GM21723 (cell line): ENCODE measurements at regions not wholly inside any gene's neighbourhood (a gene's known extent, or its start where the extent isn't known, plus 50 kb on each side); places are given as distances from the start of the nearest gene placed in this dataset.
"Not testable (repeated sequence)": the region's sequence is repeated elsewhere in the genome, so short reads cannot be mapped to it uniquely, and the experiment has no call there.

Experiments
- ATAC-seq: cut with Tn5 transposase; IDR thresholded peaks from one replicate; pipeline ENCODE4 v1.9.1; 2021; ENCODE audit warnings: mild to moderate bottlenecking, moderate library complexity; ENCODE audit not compliant: unreplicated experiment

DNA sequence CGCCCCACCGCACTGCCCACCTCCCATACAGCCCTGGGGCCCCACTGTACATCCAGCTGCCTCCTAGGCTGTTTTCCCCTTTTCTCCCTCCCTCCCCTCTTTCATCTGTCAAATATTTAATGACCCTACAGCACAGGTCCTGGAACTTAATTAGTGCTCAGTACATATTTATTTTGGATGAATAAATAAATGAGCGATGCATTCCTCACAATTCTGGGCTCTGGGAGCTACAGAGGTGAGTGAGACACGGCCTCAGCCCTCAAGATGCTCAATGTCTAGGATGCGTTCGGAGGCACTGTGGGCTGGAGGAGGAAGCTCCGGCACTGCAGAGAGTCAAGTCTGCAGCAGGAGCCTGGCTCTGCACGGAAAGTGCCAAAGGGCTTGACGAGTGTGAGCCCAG, 175.0 kb downstream of the FAM43A start:
- no peak for ATAC-seq

DNA sequence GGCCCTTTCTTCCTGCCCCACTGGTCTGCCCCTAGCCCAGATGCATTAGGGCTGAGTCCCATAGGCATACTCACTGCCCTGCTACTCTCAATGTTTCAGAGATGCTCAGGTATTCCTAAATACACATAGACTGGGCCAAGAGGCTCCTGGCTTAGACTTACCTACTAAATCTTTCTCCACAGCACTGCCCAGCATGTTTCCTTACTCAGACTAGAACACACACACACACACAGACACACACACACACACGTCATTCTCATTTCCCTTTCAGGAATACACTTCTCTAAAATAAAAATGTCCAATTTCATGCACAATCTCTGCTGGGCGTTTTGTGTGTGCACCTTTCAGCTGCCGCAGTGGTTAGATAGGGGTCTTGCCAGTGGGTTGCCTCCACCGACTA, 175.7 kb downstream of the FAM43A start:
- ATAC-seq: no peak

DNA sequence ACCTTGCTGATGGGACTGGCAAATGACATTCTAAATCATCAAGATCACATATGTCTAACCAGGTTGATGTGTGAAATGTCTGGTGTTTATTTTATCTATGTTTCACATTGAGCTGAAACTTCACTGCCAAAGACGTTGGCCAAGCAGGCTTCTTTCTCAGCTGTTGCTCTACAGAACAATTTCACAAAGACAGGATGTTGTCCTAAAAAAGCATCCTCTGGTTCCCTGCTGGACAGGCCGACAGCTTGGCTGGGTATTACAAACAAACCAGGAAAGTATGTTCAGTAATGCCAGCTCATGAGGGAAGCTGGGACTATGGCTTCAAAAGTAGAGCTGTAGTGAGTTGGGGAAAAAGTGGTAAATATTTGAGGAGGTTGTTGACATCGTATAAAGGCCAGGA, 179.4 kb downstream of the FAM43A start:
- no peak for ATAC-seq

DNA sequence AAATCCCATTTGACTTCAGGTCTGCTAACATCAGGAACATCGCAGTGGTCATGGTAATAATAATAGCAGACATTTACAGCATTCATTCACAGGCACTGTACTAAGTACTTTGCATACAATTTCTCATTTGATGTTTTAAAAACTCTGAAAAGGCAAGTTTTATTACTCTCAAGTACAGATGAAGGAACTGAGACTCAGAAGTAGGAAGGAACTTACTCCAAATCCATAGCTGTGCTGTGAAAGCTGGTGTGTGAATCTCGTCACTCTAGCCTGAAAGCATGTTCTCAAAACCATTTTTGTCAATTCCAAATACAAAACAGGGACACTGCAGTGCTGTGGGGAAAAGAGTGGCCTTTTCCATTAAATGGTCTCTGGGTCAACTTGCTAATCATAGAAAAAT, 179.9 kb downstream of the FAM43A start:
- no peak for ATAC-seq

DNA sequence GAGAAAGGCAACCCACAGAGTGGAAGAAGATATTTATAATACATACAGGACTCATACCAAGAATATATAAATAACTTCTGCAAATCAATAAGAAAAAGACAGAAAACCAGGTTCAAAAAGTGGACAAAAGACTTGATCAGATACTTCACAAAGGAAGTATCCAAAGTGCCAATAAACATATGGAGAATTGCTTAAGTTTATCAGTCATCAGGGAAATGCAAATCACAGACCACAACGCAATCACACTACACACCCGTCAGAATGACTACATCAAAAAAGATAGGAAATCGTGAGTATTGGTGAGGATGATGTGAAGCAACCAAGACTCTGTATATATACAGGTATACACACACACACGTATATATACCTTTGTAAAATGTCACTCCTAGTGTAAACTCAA, 180.6 kb downstream of the FAM43A start:
- ATAC-seq: no peak

DNA sequence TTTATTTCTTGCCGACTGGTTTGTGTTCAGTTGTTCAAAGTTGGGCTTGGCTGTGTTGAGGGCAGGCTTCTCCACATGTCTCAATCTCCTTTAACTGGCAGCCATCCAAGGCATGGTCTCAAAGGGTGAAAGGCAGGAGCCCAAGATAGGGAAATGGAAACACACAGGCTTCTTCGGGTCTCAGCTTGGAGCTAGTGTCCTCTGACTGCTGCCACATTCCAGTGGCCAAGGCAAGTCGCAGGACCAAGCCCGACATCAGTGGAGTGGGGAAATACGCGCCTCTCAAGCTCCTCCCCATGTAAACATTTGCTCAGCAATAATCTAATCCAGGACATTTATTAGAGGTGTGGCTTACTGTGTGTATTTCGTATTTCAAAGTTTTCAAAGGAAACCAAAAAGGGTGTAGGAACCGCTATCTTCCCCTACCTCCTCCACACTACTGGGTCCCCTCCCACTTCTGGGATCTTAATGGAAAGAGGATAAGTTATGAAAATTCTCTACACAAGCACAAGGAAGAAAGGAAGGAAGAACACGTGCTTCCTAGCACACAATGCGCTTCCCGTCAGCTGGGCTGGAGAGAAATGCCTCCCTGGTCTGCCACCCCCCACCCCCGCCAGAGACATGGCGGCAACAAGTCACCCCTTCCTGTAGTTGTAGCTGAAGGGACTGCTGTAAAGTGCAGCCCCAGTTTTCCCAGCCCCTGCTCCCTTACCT, 181.7 kb downstream of the FAM43A start:
- ATAC-seq: no peak

DNA sequence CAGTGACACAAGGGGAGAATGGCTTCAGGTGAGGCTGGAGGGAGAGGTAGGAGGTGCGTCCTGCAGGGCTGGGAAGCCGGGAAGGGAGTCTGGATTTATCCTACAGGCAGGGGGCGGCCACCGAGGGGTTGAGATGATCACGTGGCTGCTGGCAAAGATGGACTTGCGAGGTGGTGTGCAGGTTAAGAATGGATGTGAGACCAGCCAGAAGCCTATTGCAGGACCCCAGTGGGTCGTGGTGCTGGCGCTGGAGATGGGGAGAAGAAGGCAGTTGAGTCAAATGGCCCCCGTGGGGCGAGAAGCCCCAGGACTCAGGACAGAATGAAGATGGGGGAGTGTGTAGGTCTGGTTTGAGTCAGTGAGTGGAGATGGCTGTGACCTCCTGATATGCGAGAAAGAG, 183.1 kb downstream of the FAM43A start:
- no peak for ATAC-seq

DNA sequence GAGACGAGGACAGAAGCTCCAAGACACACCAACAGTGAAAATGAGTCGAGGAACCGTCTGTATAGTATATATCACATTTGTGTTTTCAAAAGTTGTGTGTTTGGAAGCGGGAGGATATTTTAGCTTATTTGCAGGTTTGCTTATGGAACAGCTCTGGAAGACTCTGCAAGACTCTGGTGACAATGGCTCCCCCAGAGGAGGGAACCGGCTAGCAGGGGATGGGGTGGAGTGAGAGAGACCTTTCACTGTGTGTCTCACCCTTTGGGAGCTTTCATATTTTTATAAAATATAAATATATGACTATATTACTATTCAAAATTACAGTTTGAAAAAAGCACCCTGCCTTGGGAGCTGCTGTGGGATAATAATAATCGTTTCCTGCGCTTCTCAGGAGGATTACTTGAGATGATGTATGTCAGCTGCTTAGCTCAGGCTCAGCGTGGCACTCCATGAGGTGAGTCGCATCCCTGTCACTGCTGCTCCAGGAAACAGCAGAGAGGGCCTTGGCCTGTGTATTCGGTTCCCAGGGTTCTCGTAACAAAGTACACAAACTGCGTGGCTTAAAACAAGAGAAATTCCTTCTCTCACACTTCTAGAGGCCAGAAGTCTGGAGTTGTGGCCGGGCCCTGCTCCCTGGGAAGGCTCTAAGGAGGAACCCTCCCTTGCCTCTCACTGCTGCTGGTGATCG, 183.9 kb downstream of the FAM43A start:
- no peak for ATAC-seq

DNA sequence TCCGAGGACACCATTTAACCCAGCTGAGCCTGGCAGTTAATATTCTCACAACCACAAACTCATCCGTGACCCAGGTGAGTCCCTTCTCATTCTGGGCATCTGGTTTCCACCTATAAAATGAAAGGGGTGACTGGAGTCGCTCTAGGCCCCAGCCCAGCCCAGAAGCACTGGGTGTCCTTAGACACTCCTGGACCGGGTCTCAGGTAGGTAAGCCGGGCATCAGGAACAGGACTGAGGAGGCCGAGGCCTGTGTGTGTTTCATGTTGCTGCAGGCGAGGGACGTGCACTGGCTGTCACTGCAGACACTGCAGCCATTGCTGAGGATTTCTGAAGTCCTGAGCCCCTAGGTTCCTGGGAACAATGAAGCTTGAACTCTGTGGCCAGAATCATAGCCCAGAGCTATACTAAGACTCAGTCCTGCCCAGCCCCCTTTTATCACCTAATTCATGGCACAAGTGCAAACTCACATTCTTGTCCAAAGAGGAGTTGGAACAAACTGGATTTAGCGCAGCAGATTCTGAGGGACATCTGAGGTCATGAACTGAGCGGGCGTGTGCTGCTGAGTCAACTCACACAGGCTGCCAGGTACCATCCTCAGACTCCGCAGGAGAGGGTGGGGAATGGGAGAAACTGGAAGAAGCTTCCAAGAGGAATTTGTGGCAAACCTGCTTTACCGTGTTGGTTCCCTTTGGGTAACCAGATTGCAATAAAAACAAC, 184.9 kb downstream of the FAM43A start:
- ATAC-seq: no peak

DNA sequence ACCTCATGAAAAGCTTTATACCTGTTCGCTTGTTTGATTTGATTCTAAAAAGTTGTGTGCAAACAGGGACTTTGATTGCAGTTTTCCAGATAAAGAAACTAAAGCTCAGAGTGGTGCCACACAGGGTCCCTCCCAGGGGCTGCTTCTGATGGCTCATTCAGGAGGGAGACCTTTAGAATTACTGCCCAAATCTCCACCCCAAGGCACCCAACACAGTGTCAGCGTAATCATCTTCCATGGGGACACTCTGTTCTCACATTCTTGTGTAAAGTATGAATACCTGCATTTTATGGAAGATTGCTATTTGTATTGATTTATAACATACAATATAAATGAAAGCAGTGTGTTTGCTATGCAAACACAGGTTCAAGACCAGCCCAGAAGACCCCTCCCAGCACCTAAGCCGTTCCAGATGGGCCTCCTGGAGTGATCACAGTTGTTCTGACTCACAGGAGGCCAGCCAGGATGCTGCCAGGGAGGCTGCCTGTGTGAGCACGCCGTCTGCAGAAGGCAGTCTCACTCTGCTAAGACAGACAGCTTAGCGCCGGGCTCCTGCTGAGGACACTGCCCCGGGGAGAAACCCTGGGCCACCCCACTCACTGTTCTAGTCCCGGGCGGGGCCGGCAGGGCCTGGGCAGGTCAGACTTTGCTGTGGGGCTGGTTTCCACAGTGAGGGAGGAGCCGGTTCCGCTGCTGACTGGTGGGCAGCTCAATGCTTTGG, 185.6 kb downstream of the FAM43A start:
- ATAC-seq: no peak

DNA sequence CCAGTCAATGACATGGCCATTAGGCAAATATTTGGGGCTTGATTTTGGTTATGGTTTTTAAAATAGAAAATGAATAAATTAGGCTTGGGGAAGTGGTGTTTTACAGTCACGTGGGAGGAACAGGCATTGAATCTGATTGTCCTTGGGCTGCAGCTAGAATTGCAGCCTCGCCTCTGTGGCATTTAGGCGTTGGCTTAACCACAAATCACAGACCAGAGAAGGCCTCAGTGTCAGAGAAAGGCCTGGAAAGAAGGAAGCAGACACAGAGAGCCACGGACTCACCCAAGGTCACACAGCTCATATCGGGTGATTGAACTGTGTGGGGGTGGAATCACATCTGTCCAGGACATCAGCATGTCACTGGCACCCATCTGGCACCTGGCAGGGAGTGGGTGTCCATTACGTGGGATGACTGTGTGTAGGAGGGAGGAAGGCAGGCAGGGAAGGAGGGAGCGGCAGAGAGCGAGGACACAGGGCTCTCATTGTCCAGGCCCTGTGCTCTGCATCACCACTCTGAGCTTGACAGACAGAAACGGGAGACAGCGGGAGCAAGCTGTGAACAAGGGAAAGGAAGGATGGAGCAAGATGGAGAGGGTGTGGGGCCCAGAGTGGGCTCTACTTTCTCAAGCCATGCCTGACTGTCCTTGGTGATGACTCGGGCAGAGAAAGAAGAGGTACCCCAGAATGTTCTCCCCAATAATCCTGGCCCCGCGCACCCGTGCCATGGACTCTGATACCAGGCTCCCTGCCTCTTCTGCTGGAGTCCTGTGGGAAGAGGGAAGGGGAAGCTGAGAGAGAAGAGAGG, 186.4 kb downstream of the FAM43A start:
- ATAC-seq: no peak

DNA sequence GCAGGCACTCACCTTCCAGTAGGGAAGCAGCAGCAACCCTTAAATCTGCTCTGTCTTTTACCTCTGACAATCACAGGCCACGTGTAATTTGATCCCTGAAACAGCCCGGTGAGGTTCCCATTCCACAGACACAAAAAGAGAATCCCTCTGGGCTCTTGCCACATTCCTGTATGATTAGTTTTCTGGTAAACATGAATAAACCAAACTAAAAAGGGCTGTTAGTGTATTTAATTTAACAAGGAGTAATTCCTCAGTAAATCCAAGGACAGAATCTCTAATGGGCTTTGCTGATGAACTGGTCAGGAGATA, 186.9 kb downstream of the FAM43A start:
- ATAC-seq: no peak

DNA sequence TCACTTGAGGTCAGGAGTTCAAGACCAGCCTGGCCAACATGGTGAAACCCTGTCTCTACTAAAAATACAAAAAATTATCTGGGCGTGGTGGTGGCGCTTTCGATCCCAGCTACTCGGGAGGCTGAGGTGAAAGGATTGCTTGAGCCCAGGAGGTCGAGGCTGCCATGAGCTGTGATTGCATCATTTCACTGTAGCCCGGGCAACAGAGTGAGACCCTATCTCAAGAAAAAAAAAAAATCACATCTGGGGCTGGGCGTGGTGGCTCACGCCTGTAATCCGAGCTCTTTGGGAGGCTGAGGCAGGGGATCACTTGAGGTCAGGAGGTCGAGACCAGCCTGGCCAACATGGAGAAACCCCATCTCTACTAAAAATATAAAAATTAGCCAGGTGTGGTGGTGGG, 187.8 kb downstream of the FAM43A start:
- not testable (repeated sequence) for ATAC-seq

DNA sequence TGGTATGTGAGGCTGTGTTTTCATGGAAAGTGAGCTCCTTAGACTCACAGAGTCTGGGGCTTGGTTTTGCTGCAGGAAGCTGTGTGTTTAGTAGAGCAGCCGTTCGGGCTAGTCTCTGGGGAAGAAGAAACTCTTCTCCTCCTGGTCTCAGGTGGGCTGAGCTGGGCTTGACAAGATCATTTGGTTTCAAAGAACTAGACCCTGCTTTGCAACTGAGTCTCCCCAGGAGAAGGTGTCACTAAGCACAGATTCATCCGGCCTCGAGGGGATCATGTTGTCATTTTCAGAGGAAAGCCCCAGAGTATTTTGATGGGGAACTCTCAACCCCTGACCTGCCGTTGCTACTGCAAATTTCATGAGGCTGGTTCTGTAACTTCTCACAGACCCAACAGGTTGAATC, 188.5 kb downstream of the FAM43A start:
- no peak for ATAC-seq

DNA sequence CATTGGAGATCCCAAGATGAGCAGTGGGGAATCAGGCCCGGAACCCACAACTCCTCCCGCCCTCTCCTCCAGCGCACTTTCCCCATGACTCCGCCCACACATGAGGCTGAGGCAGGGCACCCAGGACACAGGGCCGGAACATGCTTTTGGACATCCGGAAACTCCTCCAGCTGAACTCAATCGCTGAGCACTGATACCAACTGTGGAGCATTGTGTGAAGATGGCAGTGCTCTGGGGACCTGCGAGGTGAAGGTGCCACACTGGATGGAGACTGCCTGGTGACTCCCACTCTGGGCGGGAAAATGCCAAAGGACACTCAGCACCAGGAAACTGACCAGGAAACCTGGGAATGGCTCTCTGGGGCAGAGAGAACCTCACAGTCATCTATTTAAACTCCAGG, 189.1 kb downstream of the FAM43A start:
- no peak for ATAC-seq

DNA sequence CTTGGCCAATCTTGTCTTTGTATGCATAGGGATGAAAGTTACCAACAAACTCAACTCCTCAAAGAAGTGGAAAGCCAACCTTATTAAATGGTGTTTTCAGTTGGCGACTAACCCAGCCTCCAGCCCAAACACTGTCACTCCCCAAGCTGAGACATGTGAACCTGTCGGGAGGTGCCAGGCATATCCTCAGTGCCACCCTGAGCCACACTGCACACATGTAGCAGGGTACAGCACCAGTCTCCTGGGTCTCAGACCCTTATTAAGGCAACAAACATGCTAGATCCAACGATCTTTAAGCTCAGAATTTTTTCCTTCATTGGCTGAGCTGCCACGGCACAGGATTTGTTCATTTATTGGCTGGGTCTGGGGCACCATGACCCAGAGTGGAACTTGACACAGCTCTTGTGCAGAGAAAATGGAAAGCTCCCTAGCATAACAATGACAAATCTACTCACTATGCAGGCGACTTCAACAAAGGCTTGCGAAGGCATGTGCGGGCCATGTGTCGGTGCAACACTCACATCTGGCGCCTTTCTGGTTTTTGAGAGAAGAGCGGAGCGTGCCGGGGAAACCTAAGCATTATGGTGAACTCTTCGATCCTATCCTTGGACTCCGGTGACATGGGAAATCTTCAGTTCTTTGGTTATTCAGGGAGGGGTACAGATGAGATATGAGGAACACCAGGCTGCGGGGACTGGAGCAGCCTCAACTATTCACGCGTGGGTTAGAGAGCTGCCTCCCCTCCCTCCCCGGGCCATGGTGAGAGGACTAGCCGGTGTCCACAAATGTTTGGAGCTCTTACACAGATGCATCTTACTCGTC, 190.1 kb downstream of the FAM43A start:
- ATAC-seq: no peak

DNA sequence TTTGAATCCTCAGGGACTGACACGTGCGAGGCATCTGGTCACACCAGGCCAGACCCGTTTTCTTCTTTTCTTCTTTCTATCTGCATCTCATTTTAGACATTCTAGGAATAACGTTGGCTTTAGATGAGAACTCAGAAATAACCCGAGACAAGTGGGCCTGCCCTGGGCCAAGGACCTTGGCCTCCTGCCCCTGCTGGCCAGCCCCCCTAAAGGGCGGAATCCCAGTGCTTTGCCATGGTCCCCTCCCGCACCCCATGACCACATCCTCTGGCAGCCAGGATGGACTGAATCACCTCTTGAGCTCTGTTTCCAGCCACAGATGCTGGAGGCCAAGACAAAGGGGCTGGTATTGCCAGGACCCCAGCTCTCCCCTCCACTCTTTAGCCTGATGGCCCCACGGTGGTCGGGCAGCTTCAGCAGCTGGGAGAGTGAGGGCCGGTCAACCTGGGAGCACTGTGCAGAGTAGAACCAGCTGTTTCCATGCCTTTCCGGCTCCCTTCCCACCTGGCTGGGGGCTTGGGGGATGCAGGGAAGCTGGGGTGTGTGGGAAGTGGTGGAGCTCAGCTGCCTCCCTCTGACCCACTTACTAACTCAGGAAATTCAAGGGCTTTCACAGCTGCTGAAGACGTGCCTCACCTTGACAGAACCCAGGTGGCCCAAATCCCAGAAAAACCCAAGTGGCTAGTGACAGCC, 190.9 kb downstream of the FAM43A start:
- no peak for ATAC-seq

DNA sequence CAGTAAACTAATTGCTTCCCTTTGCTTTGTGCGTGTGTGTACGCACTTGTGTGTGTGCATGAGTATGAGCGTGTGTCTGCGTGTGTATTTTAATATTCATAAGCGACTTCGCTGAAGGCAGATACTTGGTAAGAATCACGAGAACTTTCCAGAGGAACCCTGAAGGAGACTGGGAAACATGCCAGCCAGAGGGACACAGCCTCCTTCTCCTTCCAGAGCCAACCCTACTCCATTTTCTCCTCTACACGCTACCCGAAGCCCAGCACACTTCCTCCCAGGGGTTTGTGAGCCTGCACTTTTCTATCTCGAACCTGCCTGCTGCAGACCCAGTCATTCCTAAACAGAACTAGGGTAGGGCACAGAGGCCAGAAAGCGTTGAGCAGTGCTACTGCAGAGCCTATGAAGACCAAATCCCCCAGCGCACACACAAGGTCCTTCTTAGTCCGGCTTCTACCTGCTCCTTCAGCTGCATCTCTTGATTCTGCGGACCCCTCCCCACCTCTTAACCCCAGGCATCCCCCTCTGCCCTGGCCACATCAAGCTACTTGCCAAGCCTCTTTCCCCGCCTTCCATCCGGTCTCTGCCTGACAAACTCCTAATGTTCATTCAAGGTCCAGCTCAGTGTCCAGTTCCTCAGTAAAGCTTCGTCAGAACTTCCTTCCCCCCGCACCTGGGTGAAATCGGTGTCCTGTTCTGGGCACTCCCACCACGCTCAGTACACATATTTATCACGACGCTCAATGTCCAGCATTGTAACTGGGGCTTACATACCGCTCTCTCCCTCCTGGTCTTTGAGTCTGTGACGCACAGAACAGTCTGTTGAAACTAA, 191.8 kb downstream of the FAM43A start:
- ATAC-seq: no peak
